H1 (cell line): ENCODE measurements at regions not wholly inside any gene's neighbourhood (a gene's known extent, or its start where the extent isn't known, plus 50 kb on each side); places are given as distances from the start of the nearest gene placed in this dataset.

Experiments used
- CTCF ChIA-PET: fragments of 300-600 bp; sonication (Branson Sonifier 250); formaldehyde crosslinking; loops from one replicate; lab custom pipeline; 2021; ENCODE audit not compliant: partially characterized antibody; lab: Charles Lee
- POLR2A ChIA-PET: fragments of 300-600 bp; sonication (Branson Sonifier 250); formaldehyde crosslinking; loops from one replicate; lab custom pipeline; 2021; ENCODE audit warnings: inconsistent platforms; ENCODE audit not compliant: partially characterized antibody; lab: Charles Lee
- DNase-seq, 2 experiments: peaks; one replicate each; pipeline versions ENCODE4 v3.0.0 to v3.0.0-alpha.2; 2010 to 2022; ENCODE audit warnings: low spot score in 2 of 2, low read depth in 1 of 2, mixed read lengths in 1 of 2
- FAIRE-seq: peaks from 2 replicates; lab custom pipeline; 2011; peaks lifted over from hg19 to GRCh38; lab: Jason Lieb, UNC
- H2AFZ ChIP-seq: 2 replicates; pipeline ENCODE4 v1.8.1; 2012; ENCODE audit warnings: low read length, inconsistent platforms
- H2AK5ac ChIP-seq: 2 replicates; pipeline ENCODE4 v1.6.1; 2013; ENCODE audit warnings: low read depth, low read length
- H2BK120ac ChIP-seq: replicated peaks from 2 replicates; pipeline ENCODE3; 2013; ENCODE audit warnings: low read depth, low read length, inconsistent platforms
- H2BK12ac ChIP-seq: 2 replicates; pipeline ENCODE4 v1.6.1; 2013; ENCODE audit warnings: low read depth, low read length
- H2BK15ac ChIP-seq: 2 replicates; pipeline ENCODE4 v1.6.1; 2013; ENCODE audit warnings: low read length
- H2BK20ac ChIP-seq: 2 replicates; pipeline ENCODE4 v1.6.1; 2013; ENCODE audit warnings: low read length
- H2BK5ac ChIP-seq: 2 replicates; pipeline ENCODE4 v1.6.1; 2013; ENCODE audit warnings: low read depth, low read length
- H3K14ac ChIP-seq: 2 replicates; pipeline ENCODE4 v1.6.1; 2013; ENCODE audit warnings: inconsistent platforms; ENCODE audit not compliant: insufficient read length
- H3K18ac ChIP-seq: 2 replicates; pipeline ENCODE4 v1.6.1; 2013; ENCODE audit warnings: low read length; ENCODE audit errors: extremely low read depth
- H3K23ac ChIP-seq: 2 replicates; pipeline ENCODE4 v1.6.1; 2013; ENCODE audit warnings: inconsistent platforms; ENCODE audit not compliant: insufficient read length
- H3K23me2 ChIP-seq: 2 replicates; pipeline ENCODE4 v1.6.1; 2013; ENCODE audit warnings: low read depth, low read length
- H3K27ac ChIP-seq: 2 replicates; pipeline ENCODE4 v1.6.1; 2011; ENCODE audit warnings: low read depth, low read length, inconsistent platforms
- H3K27me3 ChIP-seq, 4 experiments: replicated peaks in 1 of 4; 1 replicate in 1 of 4; 2 replicates in 3 of 4; pipeline versions ENCODE4 v1.6.1 to v1.8.1; 2011 to 2013; ENCODE audit warnings: low read length in 3 of 4, mild to moderate bottlenecking in 3 of 4, inconsistent platforms in 2 of 4, mixed read lengths in 2 of 4, moderate library complexity in 1 of 4; ENCODE audit not compliant: control insufficient read depth in 3 of 4, insufficient read depth in 3 of 4; ENCODE audit errors: extremely low read depth in 1 of 4
- H3K36me3 ChIP-seq, 4 experiments: 2 replicates each; pipeline versions ENCODE4 v1.6.1 to v1.8.1; 2011 to 2013; ENCODE audit warnings: mild to moderate bottlenecking in 4 of 4, low read length in 3 of 4, moderate library complexity in 2 of 4, control low read depth in 1 of 4, inconsistent platforms in 1 of 4; ENCODE audit not compliant: insufficient read depth in 4 of 4, control insufficient read depth in 2 of 4
- H3K4ac ChIP-seq: replicated peaks from 2 replicates; pipeline ENCODE3; 2013; ENCODE audit warnings: low read length, low read depth, mixed read lengths, inconsistent platforms; ENCODE audit not compliant: insufficient read length
- H3K4me1 ChIP-seq, 4 experiments: replicated peaks in 1 of 4; 1 replicate in 1 of 4; 2 replicates in 3 of 4; pipeline versions ENCODE4 v1.6.1 to v1.8.1; 2011 to 2013; ENCODE audit warnings: low read length in 3 of 4, inconsistent platforms in 2 of 4, mixed read lengths in 1 of 4; ENCODE audit not compliant: insufficient read depth in 4 of 4, control insufficient read depth in 3 of 4
- H3K4me2 ChIP-seq, 2 experiments: 2 replicates each; pipeline versions ENCODE4 v1.6.1 to v1.8.1; 2011 to 2013; ENCODE audit warnings: low read depth in 2 of 2, low read length in 2 of 2, control low read depth in 1 of 2, inconsistent platforms in 1 of 2, mild to moderate bottlenecking in 1 of 2; ENCODE audit not compliant: insufficient read depth in 1 of 2
- H3K4me3 ChIP-seq, 4 experiments: fragments of 200-600, 300-600 bp in 1 of 4; sonication (generic), shearing (Covaris generic), sonication (Bioruptor Twin) in 1 of 4; 2 replicates each; pipeline versions ENCODE4 v1.5.1 to v1.8.1; 2011 to 2016; ENCODE audit warnings: low read length in 4 of 4, low read depth in 3 of 4, control low read depth in 2 of 4, inconsistent platforms in 2 of 4, mild to moderate bottlenecking in 2 of 4, mixed read lengths in 1 of 4, moderate library complexity in 1 of 4; ENCODE audit not compliant: insufficient read depth in 2 of 4; ENCODE audit errors: extremely low read depth in 1 of 4
- H3K56ac ChIP-seq: replicated peaks from 2 replicates; pipeline ENCODE3; 2013; ENCODE audit warnings: low read depth, mild to moderate bottlenecking, mixed read lengths, low read length, inconsistent platforms; ENCODE audit not compliant: insufficient read length
- H3K79me1 ChIP-seq: 2 replicates; pipeline ENCODE4 v1.6.1; 2013; ENCODE audit warnings: low read depth, low read length, control low read depth
- H3K79me2 ChIP-seq, 2 experiments: 2 replicates each; pipeline versions ENCODE4 v1.6.1 to v1.8.1; 2012 to 2013; ENCODE audit warnings: low read length in 2 of 2, mild to moderate bottlenecking in 2 of 2, inconsistent platforms in 1 of 2; ENCODE audit not compliant: insufficient read depth in 2 of 2, control insufficient read depth in 1 of 2
- H3K9ac ChIP-seq, 4 experiments: replicated peaks in 1 of 4; 1 replicate in 1 of 4; 2 replicates in 3 of 4; pipeline versions ENCODE4 v1.6.1 to v1.8.1; 2011 to 2013; ENCODE audit warnings: low read depth in 3 of 4, low read length in 3 of 4, control low read depth in 2 of 4, mild to moderate bottlenecking in 2 of 4, moderate library complexity in 2 of 4, inconsistent platforms in 1 of 4; ENCODE audit errors: extremely low read depth in 1 of 4
- H3K9me3 ChIP-seq, 2 experiments: 2 replicates each; pipeline versions ENCODE4 v1.6.1 to v1.8.1; 2012 to 2013; ENCODE audit warnings: mild to moderate bottlenecking in 2 of 2, moderate library complexity in 2 of 2, control low read depth in 1 of 2, inconsistent platforms in 1 of 2, low read depth in 1 of 2, low read length in 1 of 2, mixed read lengths in 1 of 2; ENCODE audit not compliant: insufficient read depth in 2 of 2
- H4K20me1 ChIP-seq, 2 experiments: replicated peaks in 1 of 2; 2 replicates each; pipeline versions ENCODE3 to v1.8.1; 2011 to 2013; ENCODE audit warnings: inconsistent platforms in 2 of 2, low read length in 2 of 2, mild to moderate bottlenecking in 1 of 2; ENCODE audit not compliant: insufficient read depth in 2 of 2, control insufficient read depth in 1 of 2
- H4K5ac ChIP-seq: 2 replicates; pipeline ENCODE4 v1.6.1; 2013; ENCODE audit warnings: low read length, low read depth, mixed read lengths, inconsistent platforms; ENCODE audit not compliant: insufficient read length
- H4K8ac ChIP-seq: 2 replicates; pipeline ENCODE4 v1.8.0; 2013; ENCODE audit warnings: mild to moderate bottlenecking, moderate library complexity, low read length, inconsistent platforms; ENCODE audit not compliant: insufficient read depth; ENCODE audit errors: extremely low read depth
- H4K91ac ChIP-seq: replicated peaks from 2 replicates; pipeline ENCODE3; 2013; ENCODE audit warnings: low read length, mixed read lengths, inconsistent platforms; ENCODE audit not compliant: insufficient read length
- CHD1 ChIP-seq: IDR thresholded peaks from 2 replicates; pipeline ENCODE4 v1.6.1; 2012; ENCODE audit warnings: low read depth, low read length, improper control_type of control experiment
- JUN ChIP-seq: IDR thresholded peaks from 2 replicates; pipeline ENCODE4 v1.6.1; 2011; ENCODE audit warnings: low read depth, mild to moderate bottlenecking, improper control_type of control experiment, low read length
- KDM1A ChIP-seq: fragments of 200-600, 300-600 bp; sonication (generic); IDR thresholded peaks from 2 replicates; pipeline ENCODE4 v1.7.1; 2016; ENCODE audit warnings: mild to moderate bottlenecking, low read length, borderline replicate concordance
- NANOG ChIP-seq: IDR thresholded peaks from 2 replicates; pipeline ENCODE4 v1.6.1; 2011; ENCODE audit warnings: low read length, low read depth, mild to moderate bottlenecking, inconsistent platforms; ENCODE audit not compliant: insufficient read depth, poor library complexity, severe bottlenecking
- POLR2AphosphoS5 ChIP-seq: IDR thresholded peaks from 2 replicates; pipeline ENCODE4 v1.6.1; 2011; ENCODE audit warnings: low read depth, low read length
- RNF2 ChIP-seq: fragments of 200-900, 300-1000 bp; sonication (generic); IDR thresholded peaks from 2 replicates; pipeline ENCODE4 v1.7.1; 2016; ENCODE audit warnings: borderline replicate concordance, low read depth, mild to moderate bottlenecking, antibody characterized with exemption, low read length; ENCODE audit not compliant: poor library complexity, severe bottlenecking; ENCODE audit errors: missing control alignments
- SAP30 ChIP-seq: fragments of 300-600 bp; sonication (generic); IDR thresholded peaks from 2 replicates; pipeline ENCODE4 v1.7.1; 2012; ENCODE audit warnings: low read length, moderate library complexity, mild to moderate bottlenecking, inconsistent platforms; ENCODE audit not compliant: insufficient read depth, insufficient replicate concordance
- SIN3A ChIP-seq, 2 experiments: IDR thresholded peaks in 1 of 2; conservative IDR thresholded peaks in 1 of 2; 2 replicates each; pipeline ENCODE4 v1.6.1; 2011 to 2012; ENCODE audit warnings: low read length in 2 of 2, improper control_type of control experiment in 1 of 2, low read depth in 1 of 2, mild to moderate bottlenecking in 1 of 2
- SRF ChIP-seq: IDR thresholded peaks from 2 replicates; pipeline ENCODE4 v1.6.1; 2011; ENCODE audit warnings: mild to moderate bottlenecking, low read depth, low read length, moderate library complexity
- TAF7 ChIP-seq: optimal IDR thresholded peaks from 2 replicates; pipeline ENCODE3; 2011; ENCODE audit warnings: low read depth, mild to moderate bottlenecking, inconsistent platforms, low read length, moderate library complexity, borderline replicate concordance
- TCF12 ChIP-seq: IDR thresholded peaks from 2 replicates; pipeline ENCODE4 v1.6.1; 2011; ENCODE audit warnings: low read depth, mild to moderate bottlenecking, low read length
- WGBS, 2 experiments: shearing (Covaris generic) in 1 of 2; methylation state at CpG; one replicate each; pipeline versions ENCODE4 v1.1.6 to v1.1.7; 2013 to 2015; ENCODE audit warnings: low lambda C conversion rate in 2 of 2, mixed read lengths in 2 of 2, inconsistent platforms in 1 of 2, low coverage in 1 of 2, missing lambda C conversion rate in 1 of 2; ENCODE audit not compliant: insufficient replicate concordance in 2 of 2, insufficient coverage in 1 of 2, insufficient read length in 1 of 2; ENCODE audit errors: extremely low coverage in 1 of 2, missing lambda C conversion rate in 1 of 2; 5-methylcytosine and 5-hydroxymethylcytosine counted together
- TF ChIP-seq, protein P1 (sequence below): IDR thresholded peaks from 2 replicates; pipeline ENCODE4 v1.6.1; 2011; ENCODE audit warnings: low read depth, mild to moderate bottlenecking, low read length; ENCODE audit not compliant: insufficient read depth
- TF ChIP-seq, protein P2 (sequence below): IDR thresholded peaks from 2 replicates; pipeline ENCODE4 v1.6.1; 2012; ENCODE audit warnings: inconsistent platforms

DNA sequence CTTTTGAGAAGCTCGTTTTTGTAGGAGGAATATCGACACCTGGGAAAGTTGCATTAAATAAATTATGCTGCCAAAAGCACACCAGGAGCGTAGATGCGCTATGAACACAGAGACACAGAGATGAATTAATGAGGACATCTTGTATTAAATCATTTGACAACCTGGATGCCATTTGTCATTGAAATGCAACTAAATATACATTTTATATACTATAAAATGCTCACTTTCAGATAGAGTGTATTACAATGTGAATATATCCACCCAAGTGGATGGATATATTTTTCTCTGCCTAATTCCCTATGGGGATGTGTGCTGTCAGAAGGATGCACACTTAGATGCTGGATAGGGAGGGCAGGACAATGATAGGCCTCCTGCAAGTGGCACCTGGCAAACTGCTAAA, 426.2 kb downstream of the RIT2 start:
- H3K9me3 ChIP-seq: no peaks in the 10 kb centered on the region
- no peaks in the 10 kb centered on the region for H3K4me1 ChIP-seq
- H3K18ac ChIP-seq: no peak overlapping the region
- H3K4ac ChIP-seq: no peak overlapping the region
- H3K9ac ChIP-seq: no peak overlapping the region
- no peak overlapping the region for H2BK5ac ChIP-seq
- H3K79me2 ChIP-seq: no peaks in the 10 kb centered on the region
- no peak overlapping the region for H2BK20ac ChIP-seq
- CTCF ChIA-PET: no interaction called here
- POLR2A ChIA-PET: no interaction called here
- no peaks in the 10 kb centered on the region for H3K36me3 ChIP-seq
- H3K27me3 ChIP-seq: no peaks in the 10 kb centered on the region
- no peak overlapping the region for H2BK120ac ChIP-seq
- H4K5ac ChIP-seq: no peak overlapping the region
- H3K56ac ChIP-seq: no peak overlapping the region
- no peaks in the 10 kb centered on the region for H3K79me1 ChIP-seq
- no peak overlapping the region for H3K27ac ChIP-seq
- no peak overlapping the region for H4K91ac ChIP-seq
- FAIRE-seq (no peak), DNase-seq (no peak)
- H3K4me2 ChIP-seq: no peak overlapping the region
- H4K8ac ChIP-seq: no peak overlapping the region
- no peaks in the 10 kb centered on the region for H3K23me2 ChIP-seq
- H2BK12ac ChIP-seq: no peak overlapping the region
- 94% methylated on average over 4 of the region's 4 CpGs; no CpG with 5 or more reads in 1 of the 2 experiments for WGBS, 2 experiments
- no peak overlapping the region for H2AFZ ChIP-seq
- H2BK15ac ChIP-seq: no peak overlapping the region
- no peaks in the 10 kb centered on the region for H4K20me1 ChIP-seq
- no peak overlapping the region for H3K14ac ChIP-seq
- no peak overlapping the region for H2AK5ac ChIP-seq
- no peak overlapping the region for H3K23ac ChIP-seq
- no peak overlapping the region for H3K4me3 ChIP-seq
- TF ChIP-seq, protein P1, sequence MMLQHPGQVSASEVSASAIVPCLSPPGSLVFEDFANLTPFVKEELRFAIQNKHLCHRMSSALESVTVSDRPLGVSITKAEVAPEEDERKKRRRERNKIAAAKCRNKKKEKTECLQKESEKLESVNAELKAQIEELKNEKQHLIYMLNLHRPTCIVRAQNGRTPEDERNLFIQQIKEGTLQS: no peak
- TF ChIP-seq TCF12 (no peak), SRF (no peak), SAP30 (no peak), CHD1 (no peak), NANOG (no peak), RNF2 (no peak), POLR2AphosphoS5 (no peak), JUN (no peak), SIN3A (conservative IDR thresholded peaks at IDR 0.05 in 1 of 2, IDR thresholded peaks at IDR 0.05 in 1 of 2; ENCODE audit: low read depth in 1 of 2, low read length in 2 of 2) (no peak), KDM1A (no peak), TAF7 (no peak)
- TF ChIP-seq, protein P2, sequence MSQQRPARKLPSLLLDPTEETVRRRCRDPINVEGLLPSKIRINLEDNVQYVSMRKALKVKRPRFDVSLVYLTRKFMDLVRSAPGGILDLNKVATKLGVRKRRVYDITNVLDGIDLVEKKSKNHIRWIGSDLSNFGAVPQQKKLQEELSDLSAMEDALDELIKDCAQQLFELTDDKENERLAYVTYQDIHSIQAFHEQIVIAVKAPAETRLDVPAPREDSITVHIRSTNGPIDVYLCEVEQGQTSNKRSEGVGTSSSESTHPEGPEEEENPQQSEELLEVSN: no peak
